Uterus (tissue), 2 donors: ENCODE measurements at regions not wholly inside any gene's neighbourhood (a gene's known extent, or its start where the extent isn't known, plus 50 kb on each side); places are given as distances from the start of the nearest gene placed in this dataset.

Experiments used
- POLR2A ChIP-seq, 2 donors: fragments of 450-650 bp; IDR thresholded peaks; one replicate each; pipeline ENCODE4 v1.6.1; 2016; ENCODE audit warnings: antibody characterized with exemption in 2 of 2, mild to moderate bottlenecking in 1 of 2, moderate library complexity in 1 of 2
- TF ChIP-seq, protein P1 (sequence below), 4 experiments: fragments of 200-600 bp in 2 of 4; fragments of 450-650 bp in 2 of 4; sonication (generic) in 2 of 4; IDR thresholded peaks; one replicate each; pipeline ENCODE4 v1.5.1; 2016 to 2019; ENCODE audit warnings: antibody characterized with exemption in 4 of 4, mild to moderate bottlenecking in 2 of 4, moderate library complexity in 1 of 4

DNA sequence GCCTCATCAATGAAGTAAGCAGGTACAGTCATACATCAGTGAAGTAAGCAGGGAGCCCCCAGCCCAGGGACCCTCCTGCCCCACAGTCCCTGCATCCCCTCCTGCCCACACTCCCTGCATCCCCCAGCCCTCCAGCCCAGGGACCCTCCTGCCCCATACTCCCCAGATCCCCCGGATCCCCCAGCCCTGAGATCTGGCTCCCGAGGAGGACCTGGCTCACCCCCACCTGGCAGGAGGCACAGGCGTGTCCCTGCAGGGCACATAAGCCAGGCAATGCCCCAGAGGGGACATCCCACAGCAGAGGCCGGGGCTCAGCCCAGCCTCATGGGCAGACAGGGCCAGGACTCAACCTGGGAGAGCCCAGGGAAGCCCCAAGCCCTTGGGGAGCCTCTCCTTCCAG is 53.6 kb upstream of the TPM4 start:
- no peak for TF ChIP-seq POLR2A (IDR thresholded peaks at IDR 0.05)
- TF ChIP-seq, protein P1, sequence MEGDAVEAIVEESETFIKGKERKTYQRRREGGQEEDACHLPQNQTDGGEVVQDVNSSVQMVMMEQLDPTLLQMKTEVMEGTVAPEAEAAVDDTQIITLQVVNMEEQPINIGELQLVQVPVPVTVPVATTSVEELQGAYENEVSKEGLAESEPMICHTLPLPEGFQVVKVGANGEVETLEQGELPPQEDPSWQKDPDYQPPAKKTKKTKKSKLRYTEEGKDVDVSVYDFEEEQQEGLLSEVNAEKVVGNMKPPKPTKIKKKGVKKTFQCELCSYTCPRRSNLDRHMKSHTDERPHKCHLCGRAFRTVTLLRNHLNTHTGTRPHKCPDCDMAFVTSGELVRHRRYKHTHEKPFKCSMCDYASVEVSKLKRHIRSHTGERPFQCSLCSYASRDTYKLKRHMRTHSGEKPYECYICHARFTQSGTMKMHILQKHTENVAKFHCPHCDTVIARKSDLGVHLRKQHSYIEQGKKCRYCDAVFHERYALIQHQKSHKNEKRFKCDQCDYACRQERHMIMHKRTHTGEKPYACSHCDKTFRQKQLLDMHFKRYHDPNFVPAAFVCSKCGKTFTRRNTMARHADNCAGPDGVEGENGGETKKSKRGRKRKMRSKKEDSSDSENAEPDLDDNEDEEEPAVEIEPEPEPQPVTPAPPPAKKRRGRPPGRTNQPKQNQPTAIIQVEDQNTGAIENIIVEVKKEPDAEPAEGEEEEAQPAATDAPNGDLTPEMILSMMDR (IDR thresholded peaks at IDR 0.05): no peak
